ENCODE measurements at regions not wholly inside any gene's neighbourhood (a gene's known extent, or its start where the extent isn't known, plus 50 kb on each side); places are given as distances from the start of the nearest gene placed in this dataset.

- TF ChIP-seq, protein P1, sequence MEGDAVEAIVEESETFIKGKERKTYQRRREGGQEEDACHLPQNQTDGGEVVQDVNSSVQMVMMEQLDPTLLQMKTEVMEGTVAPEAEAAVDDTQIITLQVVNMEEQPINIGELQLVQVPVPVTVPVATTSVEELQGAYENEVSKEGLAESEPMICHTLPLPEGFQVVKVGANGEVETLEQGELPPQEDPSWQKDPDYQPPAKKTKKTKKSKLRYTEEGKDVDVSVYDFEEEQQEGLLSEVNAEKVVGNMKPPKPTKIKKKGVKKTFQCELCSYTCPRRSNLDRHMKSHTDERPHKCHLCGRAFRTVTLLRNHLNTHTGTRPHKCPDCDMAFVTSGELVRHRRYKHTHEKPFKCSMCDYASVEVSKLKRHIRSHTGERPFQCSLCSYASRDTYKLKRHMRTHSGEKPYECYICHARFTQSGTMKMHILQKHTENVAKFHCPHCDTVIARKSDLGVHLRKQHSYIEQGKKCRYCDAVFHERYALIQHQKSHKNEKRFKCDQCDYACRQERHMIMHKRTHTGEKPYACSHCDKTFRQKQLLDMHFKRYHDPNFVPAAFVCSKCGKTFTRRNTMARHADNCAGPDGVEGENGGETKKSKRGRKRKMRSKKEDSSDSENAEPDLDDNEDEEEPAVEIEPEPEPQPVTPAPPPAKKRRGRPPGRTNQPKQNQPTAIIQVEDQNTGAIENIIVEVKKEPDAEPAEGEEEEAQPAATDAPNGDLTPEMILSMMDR (IDR thresholded peaks at IDR 0.05), result no peak
- TF ChIP-seq ATF3 (CRISPR knock-in tag; conservative IDR thresholded peaks at IDR 0.05), result no peak
- no peak for TF ChIP-seq USF1 (CRISPR knock-in tag; IDR thresholded peaks at IDR 0.05)
- no peak for TF ChIP-seq ATF6 (CRISPR knock-in tag; IDR thresholded peaks at IDR 0.05)
- no peak for TF ChIP-seq TCF7 (CRISPR knock-in tag; IDR thresholded peaks at IDR 0.05; ENCODE audit: low read depth)
- no peak for TF ChIP-seq CBFB (CRISPR knock-in tag; IDR thresholded peaks at IDR 0.05; ENCODE audit: low read depth)
- no peak for TF ChIP-seq CREM (CRISPR knock-in tag; IDR thresholded peaks at IDR 0.05)
- TF ChIP-seq, protein P2, sequence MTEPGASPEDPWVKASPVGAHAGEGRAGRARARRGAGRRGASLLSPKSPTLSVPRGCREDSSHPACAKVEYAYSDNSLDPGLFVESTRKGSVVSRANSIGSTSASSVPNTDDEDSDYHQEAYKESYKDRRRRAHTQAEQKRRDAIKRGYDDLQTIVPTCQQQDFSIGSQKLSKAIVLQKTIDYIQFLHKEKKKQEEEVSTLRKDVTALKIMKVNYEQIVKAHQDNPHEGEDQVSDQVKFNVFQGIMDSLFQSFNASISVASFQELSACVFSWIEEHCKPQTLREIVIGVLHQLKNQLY (CRISPR knock-in tag; IDR thresholded peaks at IDR 0.05), result no peak
- TF ChIP-seq, protein P3, sequence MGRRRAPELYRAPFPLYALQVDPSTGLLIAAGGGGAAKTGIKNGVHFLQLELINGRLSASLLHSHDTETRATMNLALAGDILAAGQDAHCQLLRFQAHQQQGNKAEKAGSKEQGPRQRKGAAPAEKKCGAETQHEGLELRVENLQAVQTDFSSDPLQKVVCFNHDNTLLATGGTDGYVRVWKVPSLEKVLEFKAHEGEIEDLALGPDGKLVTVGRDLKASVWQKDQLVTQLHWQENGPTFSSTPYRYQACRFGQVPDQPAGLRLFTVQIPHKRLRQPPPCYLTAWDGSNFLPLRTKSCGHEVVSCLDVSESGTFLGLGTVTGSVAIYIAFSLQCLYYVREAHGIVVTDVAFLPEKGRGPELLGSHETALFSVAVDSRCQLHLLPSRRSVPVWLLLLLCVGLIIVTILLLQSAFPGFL (CRISPR knock-in tag; IDR thresholded peaks at IDR 0.05; ENCODE audit: borderline replicate concordance), result no peak
- no peak for TF ChIP-seq HMGXB4 (CRISPR knock-in tag; IDR thresholded peaks at IDR 0.05)
- TF ChIP-seq FOXK1 (CRISPR knock-in tag; IDR thresholded peaks at IDR 0.05), result no peak
- TF ChIP-seq, protein P4, sequence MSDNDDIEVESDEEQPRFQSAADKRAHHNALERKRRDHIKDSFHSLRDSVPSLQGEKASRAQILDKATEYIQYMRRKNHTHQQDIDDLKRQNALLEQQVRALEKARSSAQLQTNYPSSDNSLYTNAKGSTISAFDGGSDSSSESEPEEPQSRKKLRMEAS (CRISPR knock-in tag; IDR thresholded peaks at IDR 0.05), result no peak
- no peak for TF ChIP-seq GABPB1 (CRISPR knock-in tag; IDR thresholded peaks at IDR 0.05)
Measured at GRCh38 chr6:50288881-50289280, 239.2 kb upstream of the DEFB112 start.

Data from WTC11 (cell line).